ENCODE measurements at regions not wholly inside any gene's neighbourhood (a gene's known extent, or its start where the extent isn't known, plus 50 kb on each side); places are given as distances from the start of the nearest gene placed in this dataset.

DNA sequence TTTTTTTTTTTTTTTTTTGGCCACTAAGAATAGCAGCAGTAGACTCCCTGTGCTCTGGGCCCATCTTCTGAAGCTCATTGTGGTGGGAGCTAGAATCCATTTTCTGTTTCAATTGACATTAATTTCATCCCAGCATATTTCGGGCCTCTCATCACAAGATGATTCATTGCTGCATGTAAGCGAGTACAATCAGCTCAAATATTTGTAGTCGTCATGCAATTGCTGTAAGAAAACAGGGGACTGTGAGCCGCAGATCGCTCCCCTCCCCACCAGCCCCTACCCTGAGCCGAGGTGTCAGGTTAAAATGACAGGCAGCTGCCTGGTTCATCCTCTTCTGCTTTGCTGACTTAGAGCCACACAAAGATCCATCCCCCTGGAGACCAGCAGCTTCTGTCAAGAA is 358.8 kb upstream of the CDH5 start:
- POLR2A ChIA-PET = no interaction called here
- TF ChIP-seq BHLHE40 (IDR thresholded peaks at IDR 0.05; ENCODE audit: borderline replicate concordance) (no peak), CTBP1 (IDR thresholded peaks at IDR 0.05; ENCODE audit: borderline replicate concordance) (no peak), ZNF384 (IDR thresholded peaks at IDR 0.05) (no peak), FOXA1 (IDR thresholded peaks at IDR 0.05) (no peak), SP1 (IDR thresholded peaks at IDR 0.05) (no peak), L3MBTL2 (conservative IDR thresholded peaks at IDR 0.05) (no peak), LEF1 (IDR thresholded peaks at IDR 0.05; ENCODE audit: borderline replicate concordance) (no peak), HDGF (IDR thresholded peaks at IDR 0.05; ENCODE audit: borderline replicate concordance) (no peak), SUZ12 (IDR thresholded peaks at IDR 0.05) (no peak)
- DNase-seq (ENCODE audit: extremely low spot score) = no peak
- CTCF ChIA-PET = no interaction called here

DNA sequence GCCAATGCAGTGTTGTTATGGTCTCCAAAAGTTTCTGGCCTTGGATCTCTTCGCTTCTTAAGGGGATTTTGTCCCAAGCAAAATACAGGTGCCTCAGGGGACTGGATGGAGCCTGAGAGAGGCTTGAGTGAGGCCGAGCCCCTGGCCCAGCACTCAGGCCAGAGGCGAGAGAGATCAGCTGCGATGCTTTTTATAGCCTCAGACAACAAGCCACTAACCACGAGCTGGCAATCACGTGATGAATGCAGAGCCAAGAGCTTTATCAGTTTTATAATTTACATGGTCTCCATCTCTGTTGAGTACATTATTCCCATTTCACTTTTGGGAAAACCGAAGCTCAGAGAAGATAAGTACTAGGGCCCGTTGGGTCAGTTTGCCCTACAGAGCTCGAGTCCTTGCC is 360.0 kb upstream of the CDH5 start:
- CTCF ChIA-PET = no interaction called here
- TF ChIP-seq, protein P1, sequence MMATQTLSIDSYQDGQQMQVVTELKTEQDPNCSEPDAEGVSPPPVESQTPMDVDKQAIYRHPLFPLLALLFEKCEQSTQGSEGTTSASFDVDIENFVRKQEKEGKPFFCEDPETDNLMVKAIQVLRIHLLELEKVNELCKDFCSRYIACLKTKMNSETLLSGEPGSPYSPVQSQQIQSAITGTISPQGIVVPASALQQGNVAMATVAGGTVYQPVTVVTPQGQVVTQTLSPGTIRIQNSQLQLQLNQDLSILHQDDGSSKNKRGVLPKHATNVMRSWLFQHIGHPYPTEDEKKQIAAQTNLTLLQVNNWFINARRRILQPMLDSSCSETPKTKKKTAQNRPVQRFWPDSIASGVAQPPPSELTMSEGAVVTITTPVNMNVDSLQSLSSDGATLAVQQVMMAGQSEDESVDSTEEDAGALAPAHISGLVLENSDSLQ (IDR thresholded peaks at IDR 0.05) = no peak
- no peak for TF ChIP-seq ZNF384 (IDR thresholded peaks at IDR 0.05)
- TF ChIP-seq CTBP1 (IDR thresholded peaks at IDR 0.05; ENCODE audit: borderline replicate concordance) = no peak
- TF ChIP-seq HDGF (IDR thresholded peaks at IDR 0.05; ENCODE audit: borderline replicate concordance) = no peak
- TF ChIP-seq FOXM1 (IDR thresholded peaks at IDR 0.05; ENCODE audit: borderline replicate concordance) = no peak
- no peak for TF ChIP-seq BHLHE40 (IDR thresholded peaks at IDR 0.05; ENCODE audit: borderline replicate concordance)
- no peak for TF ChIP-seq NFRKB (IDR thresholded peaks at IDR 0.05)
- no peak for TF ChIP-seq L3MBTL2 (conservative IDR thresholded peaks at IDR 0.05)
- no peak for TF ChIP-seq FOXA1 (IDR thresholded peaks at IDR 0.05)
- TF ChIP-seq SP1 (IDR thresholded peaks at IDR 0.05) = no peak
- TF ChIP-seq TARDBP (IDR thresholded peaks at IDR 0.05) = no peak
- no peak for TF ChIP-seq LEF1 (IDR thresholded peaks at IDR 0.05; ENCODE audit: borderline replicate concordance)
- TF ChIP-seq ARNT (IDR thresholded peaks at IDR 0.05) = no peak
- TF ChIP-seq SUZ12 (IDR thresholded peaks at IDR 0.05) = no peak
- no peak for TF ChIP-seq ELF4 (IDR thresholded peaks at IDR 0.05)
- no peak for TF ChIP-seq FOXK2 (IDR thresholded peaks at IDR 0.05)
- POLR2A ChIA-PET = no interaction called here
- no peak for DNase-seq (ENCODE audit: extremely low spot score)

DNA sequence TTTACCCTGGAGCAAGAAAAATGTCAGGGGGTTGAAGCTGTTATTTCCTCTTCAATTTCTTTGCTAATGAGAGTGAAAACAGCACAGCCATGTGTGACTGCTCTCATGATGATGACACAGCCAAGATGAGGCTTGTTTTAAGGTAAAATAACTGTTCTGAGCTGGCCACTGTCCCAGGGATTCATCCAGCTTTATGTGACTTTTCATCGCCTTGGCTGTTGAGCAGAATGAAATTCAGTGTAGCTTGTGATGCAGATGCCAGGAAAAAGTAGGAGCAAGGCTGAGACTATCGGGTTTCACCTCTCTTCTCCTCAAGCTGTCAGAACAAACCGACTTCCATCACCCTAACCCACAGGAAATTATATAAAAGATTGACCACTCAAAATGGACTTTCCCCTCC is 361.8 kb upstream of the CDH5 start:
- TF ChIP-seq ZNF384 (IDR thresholded peaks at IDR 0.05) (no peak), FOXM1 (IDR thresholded peaks at IDR 0.05; ENCODE audit: borderline replicate concordance) (no peak)
- TF ChIP-seq, protein P1 (IDR thresholded peaks at IDR 0.05) = no peak
- DNase-seq (ENCODE audit: extremely low spot score) = no peak
- ChIA-PET CTCF (no interaction called here), POLR2A (no interaction called here)

DNA sequence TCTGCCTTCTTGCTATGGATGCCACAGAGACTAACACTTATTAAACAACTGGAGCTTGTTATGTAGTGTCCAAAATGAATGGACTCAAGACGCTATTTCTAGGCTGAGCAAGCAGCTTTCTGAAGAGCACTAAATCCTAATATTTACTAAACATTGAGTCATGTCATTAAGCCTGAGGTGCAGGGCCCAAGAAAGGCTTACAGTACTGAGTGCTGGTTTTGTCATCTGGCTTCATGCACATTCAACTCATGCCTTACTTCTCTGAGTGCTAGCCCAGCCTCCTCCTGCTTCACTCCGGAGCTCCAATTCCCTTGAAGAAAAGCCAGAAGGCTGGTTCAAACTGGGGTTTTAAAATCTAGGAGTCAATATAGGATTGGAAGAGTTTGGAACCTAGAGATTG is 363.3 kb upstream of the CDH5 start:
- TF ChIP-seq HDGF (IDR thresholded peaks at IDR 0.05; ENCODE audit: borderline replicate concordance) (no peak), FOXA1 (IDR thresholded peaks at IDR 0.05) (no peak), BHLHE40 (IDR thresholded peaks at IDR 0.05; ENCODE audit: borderline replicate concordance) (no peak), NFRKB (IDR thresholded peaks at IDR 0.05) (no peak), ELF4 (IDR thresholded peaks at IDR 0.05) (no peak), LEF1 (IDR thresholded peaks at IDR 0.05; ENCODE audit: borderline replicate concordance) (no peak), L3MBTL2 (conservative IDR thresholded peaks at IDR 0.05) (no peak), FOXK2 (IDR thresholded peaks at IDR 0.05) (no peak), CTBP1 (IDR thresholded peaks at IDR 0.05; ENCODE audit: borderline replicate concordance) (no peak), ARNT (IDR thresholded peaks at IDR 0.05) (no peak), TARDBP (IDR thresholded peaks at IDR 0.05) (no peak), SUZ12 (IDR thresholded peaks at IDR 0.05) (no peak), FOXM1 (IDR thresholded peaks at IDR 0.05; ENCODE audit: borderline replicate concordance) (no peak), SP1 (IDR thresholded peaks at IDR 0.05) (no peak), ZNF384 (IDR thresholded peaks at IDR 0.05) (no peak)
- TF ChIP-seq, protein P1 (IDR thresholded peaks at IDR 0.05) = no peak
- DNase-seq (ENCODE audit: extremely low spot score) = no peak
- POLR2A ChIA-PET = no interaction called here
- CTCF ChIA-PET = interaction anchor here (1.0 kb wide), 1 partner anchor 267 kb away, joined by 3 read pairs; no protein-coding TSS in a partner anchor

DNA sequence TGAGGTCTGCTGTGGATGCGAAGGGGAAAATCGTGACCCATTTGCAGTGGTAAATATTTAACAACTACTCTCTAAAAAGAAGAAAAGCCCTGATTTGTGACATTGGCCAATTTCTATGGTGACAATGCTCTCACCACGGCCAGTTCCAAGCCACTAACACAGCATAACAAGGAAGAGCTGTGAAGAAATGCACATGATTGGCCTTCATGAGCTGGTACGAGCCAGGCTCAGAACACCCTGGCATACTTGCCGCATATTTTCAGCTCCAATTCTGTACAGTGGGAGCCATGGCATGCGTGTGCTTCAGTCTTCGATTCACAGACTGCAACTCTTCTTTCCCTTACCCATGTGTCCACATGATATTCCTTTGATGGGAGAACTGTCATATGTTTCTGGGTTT is 363.9 kb upstream of the CDH5 start:
- CTCF ChIA-PET = no interaction called here
- TF ChIP-seq SP1 (IDR thresholded peaks at IDR 0.05) = no peak
- TF ChIP-seq, protein P1 (IDR thresholded peaks at IDR 0.05) = no peak
- TF ChIP-seq FOXK2 (IDR thresholded peaks at IDR 0.05) = no peak
- no peak for TF ChIP-seq BHLHE40 (IDR thresholded peaks at IDR 0.05; ENCODE audit: borderline replicate concordance)
- no peak for TF ChIP-seq ELF4 (IDR thresholded peaks at IDR 0.05)
- no peak for TF ChIP-seq LEF1 (IDR thresholded peaks at IDR 0.05; ENCODE audit: borderline replicate concordance)
- no peak for TF ChIP-seq SUZ12 (IDR thresholded peaks at IDR 0.05)
- no peak for TF ChIP-seq TARDBP (IDR thresholded peaks at IDR 0.05)
- no peak for TF ChIP-seq NFRKB (IDR thresholded peaks at IDR 0.05)
- TF ChIP-seq L3MBTL2 (conservative IDR thresholded peaks at IDR 0.05) = no peak
- TF ChIP-seq ZNF384 (IDR thresholded peaks at IDR 0.05) = no peak
- no peak for TF ChIP-seq HDGF (IDR thresholded peaks at IDR 0.05; ENCODE audit: borderline replicate concordance)
- no peak for TF ChIP-seq ARNT (IDR thresholded peaks at IDR 0.05)
- TF ChIP-seq CTBP1 (IDR thresholded peaks at IDR 0.05; ENCODE audit: borderline replicate concordance) = no peak
- TF ChIP-seq FOXA1 (IDR thresholded peaks at IDR 0.05) = no peak
- no peak for TF ChIP-seq FOXM1 (IDR thresholded peaks at IDR 0.05; ENCODE audit: borderline replicate concordance)
- POLR2A ChIA-PET = no interaction called here
- DNase-seq (ENCODE audit: extremely low spot score) = no peak

DNA sequence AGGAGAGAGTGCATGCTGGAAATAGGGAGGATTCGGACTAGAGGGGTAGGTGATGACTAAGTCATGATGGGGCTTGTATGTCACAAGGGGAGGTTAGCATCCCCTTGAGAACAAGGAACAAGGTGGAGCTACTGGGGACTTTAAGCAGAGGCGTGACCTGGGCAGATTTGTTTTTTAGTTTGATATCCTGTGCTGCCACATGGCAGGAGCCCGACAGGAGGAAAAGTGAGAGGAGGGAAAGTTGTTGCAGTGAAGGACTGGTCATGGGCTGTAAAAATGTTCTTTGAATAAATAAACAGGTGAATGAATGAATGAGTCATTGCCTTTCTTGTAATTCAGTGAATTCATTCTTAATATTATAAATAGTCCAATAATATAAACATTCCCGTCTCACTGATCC is 365.1 kb upstream of the CDH5 start:
- CTCF ChIA-PET = interaction anchor here (0.6 kb wide), 1 partner anchor 182 kb away, joined by 4 read pairs; no protein-coding TSS in a partner anchor
- DNase-seq (ENCODE audit: extremely low spot score) = no peak
- no peak for TF ChIP-seq FOXA1 (IDR thresholded peaks at IDR 0.05)
- no peak for TF ChIP-seq TARDBP (IDR thresholded peaks at IDR 0.05)
- no peak for TF ChIP-seq ELF4 (IDR thresholded peaks at IDR 0.05)
- TF ChIP-seq ARNT (IDR thresholded peaks at IDR 0.05) = no peak
- no peak for TF ChIP-seq ZNF384 (IDR thresholded peaks at IDR 0.05)
- TF ChIP-seq FOXK2 (IDR thresholded peaks at IDR 0.05) = no peak
- no peak for TF ChIP-seq LEF1 (IDR thresholded peaks at IDR 0.05; ENCODE audit: borderline replicate concordance)
- no peak for TF ChIP-seq SUZ12 (IDR thresholded peaks at IDR 0.05)
- TF ChIP-seq FOXM1 (IDR thresholded peaks at IDR 0.05; ENCODE audit: borderline replicate concordance) = no peak
- TF ChIP-seq CTBP1 (IDR thresholded peaks at IDR 0.05; ENCODE audit: borderline replicate concordance) = no peak
- TF ChIP-seq, protein P1 (IDR thresholded peaks at IDR 0.05) = no peak
- no peak for TF ChIP-seq SP1 (IDR thresholded peaks at IDR 0.05)
- no peak for TF ChIP-seq NFRKB (IDR thresholded peaks at IDR 0.05)
- no peak for TF ChIP-seq BHLHE40 (IDR thresholded peaks at IDR 0.05; ENCODE audit: borderline replicate concordance)
- TF ChIP-seq L3MBTL2 (conservative IDR thresholded peaks at IDR 0.05) = no peak
- TF ChIP-seq HDGF (IDR thresholded peaks at IDR 0.05; ENCODE audit: borderline replicate concordance) = no peak
- POLR2A ChIA-PET = no interaction called here

All from HEK293T (cell line).